ENCODE measurements at regions not wholly inside any gene's neighbourhood (a gene's known extent, or its start where the extent isn't known, plus 50 kb on each side); places are given as distances from the start of the nearest gene placed in this dataset.

- TF ChIP-seq CTCF (IDR thresholded peaks at IDR 0.05) (no peak), POLR2A (IDR thresholded peaks at IDR 0.05) (no peak)
Observed at GRCh38 chr11:122258446-122259194, 142.6 kb upstream of the BLID start.

All from stomach (tissue), 4 donors.